Osteocyte (in vitro differentiated cells): ENCODE measurements at regions not wholly inside any gene's neighbourhood (a gene's known extent, or its start where the extent isn't known, plus 50 kb on each side); places are given as distances from the start of the nearest gene placed in this dataset.

Experiments used
- DNase-seq: peaks from one replicate; pipeline ENCODE4 v3.0.0; 2021; ENCODE audit warnings: mixed read lengths; ENCODE audit not compliant: unreplicated experiment; ENCODE audit errors: extremely low spot score
- H3K27ac Mint-ChIP-seq: one replicate; pipeline ENCODE4 v1.8.0; 2021; ENCODE audit warnings: mild to moderate bottlenecking, mixed read lengths; ENCODE audit not compliant: unreplicated experiment
- H3K27me3 Mint-ChIP-seq: one replicate; pipeline ENCODE4 v1.8.0; 2021; ENCODE audit warnings: mixed read lengths; ENCODE audit not compliant: unreplicated experiment
- H3K36me3 Mint-ChIP-seq: one replicate; pipeline ENCODE4 v1.8.0; 2021; ENCODE audit warnings: mixed read lengths; ENCODE audit not compliant: unreplicated experiment
- H3K4me1 Mint-ChIP-seq: one replicate; pipeline ENCODE4 v1.8.0; 2021; ENCODE audit warnings: mixed read lengths; ENCODE audit not compliant: unreplicated experiment
- H3K4me3 Mint-ChIP-seq: one replicate; pipeline ENCODE4 v1.8.0; 2021; ENCODE audit warnings: mild to moderate bottlenecking, moderate library complexity, mixed read lengths; ENCODE audit not compliant: unreplicated experiment
- H3K9me3 Mint-ChIP-seq: one replicate; pipeline ENCODE4 v1.8.0; 2021; ENCODE audit warnings: mixed read lengths; ENCODE audit not compliant: unreplicated experiment
- CTCF ChIP-seq: fragments of 200-600 bp; sonication (generic); IDR thresholded peaks from 2 replicates; pipeline ENCODE4 v1.5.0; 2021; ENCODE audit warnings: antibody characterized with exemption, mild to moderate bottlenecking, moderate library complexity

GRCh38 chr22:27154717-27155116 lies 497.3 kb downstream of the MIAT start:
- TF ChIP-seq CTCF, result no peak
- Mint-ChIP-seq H3K4me1 (peaks cover 16% of the 10 kb centered on the region), H3K27ac (no peak overlapping the region), H3K4me3 (no peak overlapping the region), H3K9me3 (peaks cover 4% of the 10 kb centered on the region), H3K36me3 (no peaks in the 10 kb centered on the region), H3K27me3 (no peaks in the 10 kb centered on the region)
- DNase-seq, result no peak

GRCh38 chr22:27156821-27157489 lies 499.6 kb downstream of the MIAT start:
- Mint-ChIP-seq H3K4me1 (peaks cover 9% of the 10 kb centered on the region), H3K27me3 (no peaks in the 10 kb centered on the region), H3K27ac (no peak overlapping the region), H3K9me3 (peaks cover 4% of the 10 kb centered on the region), H3K36me3 (no peaks in the 10 kb centered on the region), H3K4me3 (no peak overlapping the region)
- TF ChIP-seq CTCF, result no peak
- no peak for DNase-seq

GRCh38 chr22:27157666-27158370 lies 500.4 kb downstream of the MIAT start:
- H3K4me3 Mint-ChIP-seq, result no peak overlapping the region
- no peak overlapping the region for H3K27ac Mint-ChIP-seq
- no peak for DNase-seq
- H3K27me3 Mint-ChIP-seq, result no peaks in the 10 kb centered on the region
- H3K9me3 Mint-ChIP-seq, result no peaks in the 10 kb centered on the region
- no peaks in the 10 kb centered on the region for H3K36me3 Mint-ChIP-seq
- TF ChIP-seq CTCF, result no peak
- H3K4me1 Mint-ChIP-seq, result peaks cover 9% of the 10 kb centered on the region

GRCh38 chr22:27159016-27159415 lies 501.6 kb downstream of the MIAT start:
- no peak for TF ChIP-seq CTCF
- Mint-ChIP-seq H3K27ac (no peak overlapping the region), H3K9me3 (no peaks in the 10 kb centered on the region), H3K4me1 (peaks cover 9% of the 10 kb centered on the region), H3K36me3 (no peaks in the 10 kb centered on the region), H3K27me3 (no peaks in the 10 kb centered on the region), H3K4me3 (no peak overlapping the region)
- no peak for DNase-seq

GRCh38 chr22:27159716-27160295 lies 502.4 kb downstream of the MIAT start:
- Mint-ChIP-seq H3K36me3 (no peaks in the 10 kb centered on the region), H3K4me3 (no peak overlapping the region), H3K9me3 (no peaks in the 10 kb centered on the region), H3K27me3 (no peaks in the 10 kb centered on the region), H3K27ac (no peak overlapping the region), H3K4me1 (peaks cover 11% of the 10 kb centered on the region)
- no peak for TF ChIP-seq CTCF
- no peak for DNase-seq
